IMR-90 (cell line): ENCODE measurements at regions not wholly inside any gene's neighbourhood (a gene's known extent, or its start where the extent isn't known, plus 50 kb on each side); places are given as distances from the start of the nearest gene placed in this dataset.

Experiments used
- ATAC-seq: fragments of 200-7000 bp; cut with Tn5 transposase; 2 replicates; pipeline ENCODE4 v1.9.1; 2020; ENCODE audit warnings: low read depth, mild to moderate bottlenecking, moderate library complexity
- BruUV-seq: library from RNA; stranded (reverse); fragments of 400-500 nt; replicated peaks from 2 replicates; lab custom pipeline; 2021; lab: Mats Ljungman, UMichigan
- CTCF ChIA-PET: fragments of 300-600 bp; formaldehyde crosslinking; extraction: SDS; loops from one replicate; lab custom pipeline; 2021; ENCODE audit warnings: antibody characterized with exemption; lab: Yijun Ruan, JAX
- POLR2A ChIA-PET: fragments of 300-600 bp; sonication (Branson Sonifier 250); formaldehyde crosslinking; loops from one replicate; lab custom pipeline; 2022; ENCODE audit warnings: antibody characterized with exemption; ENCODE audit not compliant: unreplicated experiment; lab: Charles Lee
- DNase-seq: peaks from one replicate; pipeline ENCODE4 v3.0.0; 2013
- H2AFZ ChIP-seq: replicated peaks from 2 replicates; pipeline ENCODE3; 2013; ENCODE audit warnings: low read length, mild to moderate bottlenecking; ENCODE audit not compliant: poor library complexity
- H2AK5ac ChIP-seq: 2 replicates; pipeline ENCODE4 v1.6.1; 2013; ENCODE audit warnings: low read depth, low read length, inconsistent platforms
- H2AK9ac ChIP-seq: replicated peaks from 2 replicates; pipeline ENCODE3; 2013; ENCODE audit warnings: mild to moderate bottlenecking, low read depth, low read length, moderate library complexity; ENCODE audit not compliant: poor library complexity
- H2BK120ac ChIP-seq: 2 replicates; pipeline ENCODE4 v1.6.1; 2013; ENCODE audit warnings: low read depth, low read length, inconsistent platforms
- H2BK15ac ChIP-seq: 3 replicates; pipeline ENCODE4 v1.6.1; 2013; ENCODE audit warnings: low read depth, low read length, inconsistent platforms
- H2BK20ac ChIP-seq: 2 replicates; pipeline ENCODE4 v1.6.1; 2013; ENCODE audit warnings: low read depth, mild to moderate bottlenecking, inconsistent platforms, low read length, moderate library complexity
- H2BK5ac ChIP-seq: 2 replicates; pipeline ENCODE4 v1.6.1; 2013; ENCODE audit warnings: mild to moderate bottlenecking, low read depth, low read length, inconsistent platforms; ENCODE audit not compliant: poor library complexity, severe bottlenecking
- H3K14ac ChIP-seq: replicated peaks from 2 replicates; pipeline ENCODE4 v1.6.1; 2013; ENCODE audit warnings: low read depth, low read length, inconsistent platforms
- H3K18ac ChIP-seq: 2 replicates; pipeline ENCODE4 v1.6.1; 2013; ENCODE audit warnings: low read depth, low read length, control low read depth
- H3K23ac ChIP-seq: 2 replicates; pipeline ENCODE4 v1.6.1; 2013; ENCODE audit warnings: low read depth, low read length, inconsistent platforms
- H3K27ac ChIP-seq: 2 replicates; pipeline ENCODE4 v1.5.1; 2013; ENCODE audit warnings: mild to moderate bottlenecking, control low read depth, low read length; ENCODE audit not compliant: insufficient read depth
- H3K27me3 ChIP-seq: 2 replicates; pipeline ENCODE4 v1.6.1; 2013; ENCODE audit warnings: low read length; ENCODE audit not compliant: control insufficient read depth, insufficient read depth
- H3K36me3 ChIP-seq: 2 replicates; pipeline ENCODE4 v1.6.1; 2013; ENCODE audit warnings: low read length, mixed read lengths; ENCODE audit not compliant: control insufficient read depth, insufficient read depth
- H3K4ac ChIP-seq: 2 replicates; pipeline ENCODE4 v1.6.1; 2013; ENCODE audit warnings: low read depth, low read length, inconsistent platforms
- H3K4me1 ChIP-seq: 2 replicates; pipeline ENCODE4 v1.6.1; 2013; ENCODE audit warnings: low read length, mixed read lengths; ENCODE audit not compliant: control insufficient read depth, insufficient read depth
- H3K4me2 ChIP-seq: 2 replicates; pipeline ENCODE4 v1.6.1; 2013; ENCODE audit warnings: low read depth, mild to moderate bottlenecking, control low read depth, low read length, moderate library complexity
- H3K4me3 ChIP-seq: 2 replicates; pipeline ENCODE4 v1.5.1; 2013; ENCODE audit warnings: low read depth, mild to moderate bottlenecking, control low read depth, low read length, moderate library complexity; ENCODE audit not compliant: insufficient read depth
- H3K56ac ChIP-seq: 2 replicates; pipeline ENCODE4 v1.6.1; 2013; ENCODE audit warnings: low read length, inconsistent platforms; ENCODE audit not compliant: insufficient read depth; ENCODE audit errors: extremely low read depth
- H3K79me1 ChIP-seq, 2 experiments: 2 replicates each; pipeline ENCODE4 v1.6.1; 2013; ENCODE audit warnings: low read length in 2 of 2, inconsistent platforms in 1 of 2, low read depth in 1 of 2
- H3K9ac ChIP-seq: 2 replicates; pipeline ENCODE4 v1.6.1; 2013; ENCODE audit warnings: low read depth, low read length, control low read depth
- H3K9me1 ChIP-seq: 2 replicates; pipeline ENCODE4 v1.6.1; 2013; ENCODE audit warnings: low read length, inconsistent platforms; ENCODE audit not compliant: insufficient read depth
- H3K9me3 ChIP-seq: 2 replicates; pipeline ENCODE4 v1.6.1; 2013; ENCODE audit warnings: low read length; ENCODE audit not compliant: control insufficient read depth, insufficient read depth
- H4K20me1 ChIP-seq: 2 replicates; pipeline ENCODE4 v1.6.1; 2013; ENCODE audit warnings: low read length, inconsistent platforms; ENCODE audit not compliant: insufficient read depth
- H4K5ac ChIP-seq: 2 replicates; pipeline ENCODE4 v1.6.1; 2013; ENCODE audit warnings: mild to moderate bottlenecking, low read depth, low read length, control low read depth
- H4K8ac ChIP-seq, 2 experiments: 2 replicates each; pipeline ENCODE4 v1.6.1; 2013; ENCODE audit warnings: low read depth in 2 of 2, low read length in 2 of 2, control low read depth in 1 of 2, inconsistent platforms in 1 of 2
- H4K91ac ChIP-seq: 2 replicates; pipeline ENCODE4 v1.6.1; 2013; ENCODE audit warnings: low read depth, low read length, inconsistent platforms; ENCODE audit not compliant: insufficient read depth
- BHLHE40 ChIP-seq: fragments of 150-350 bp; IDR thresholded peaks from 2 replicates; pipeline ENCODE4 v1.6.1; 2016; ENCODE audit warnings: mild to moderate bottlenecking, low read depth, low read length
- CEBPB ChIP-seq: IDR thresholded peaks from 2 replicates; pipeline ENCODE4 v1.6.1; 2012; ENCODE audit warnings: low read depth, low read length, improper control_type of control experiment
- CHD1 ChIP-seq: IDR thresholded peaks from 2 replicates; pipeline ENCODE4 v1.6.1; 2012; ENCODE audit warnings: low read depth, low read length, improper control_type of control experiment
- CTCF ChIP-seq: conservative IDR thresholded peaks from 2 replicates; pipeline ENCODE4 v1.5.1; 2012; ENCODE audit warnings: mild to moderate bottlenecking, low read depth, low read length, improper control_type of control experiment
- ELK1 ChIP-seq: fragments of 150-350 bp; IDR thresholded peaks from 2 replicates; pipeline ENCODE4 v1.6.1; 2016; ENCODE audit warnings: low read depth, mild to moderate bottlenecking, low read length, moderate library complexity, borderline replicate concordance
- FOS ChIP-seq: fragments of 150-350 bp; IDR thresholded peaks from 2 replicates; pipeline ENCODE4 v1.6.1; 2016; ENCODE audit warnings: low read depth, low read length
- MAFK ChIP-seq: IDR thresholded peaks from 2 replicates; pipeline ENCODE4 v1.6.1; 2012; ENCODE audit warnings: low read depth, low read length, improper control_type of control experiment
- MAZ ChIP-seq: IDR thresholded peaks from 2 replicates; pipeline ENCODE4 v1.6.1; 2012; ENCODE audit warnings: low read depth, mild to moderate bottlenecking, low read length, improper control_type of control experiment, moderate library complexity, borderline replicate concordance
- MXI1 ChIP-seq: IDR thresholded peaks from 2 replicates; pipeline ENCODE4 v1.6.1; 2012; ENCODE audit warnings: low read depth, mild to moderate bottlenecking, low read length, moderate library complexity, borderline replicate concordance
- NFE2L2 ChIP-seq: fragments of 150-350 bp; IDR thresholded peaks from 2 replicates; pipeline ENCODE4 v1.6.1; 2016; ENCODE audit warnings: low read depth, mild to moderate bottlenecking, low read length
- POLR2A ChIP-seq: IDR thresholded peaks from 2 replicates; pipeline ENCODE4 v1.6.1; 2012; ENCODE audit warnings: mild to moderate bottlenecking, low read depth, low read length
- RAD21 ChIP-seq: IDR thresholded peaks from 2 replicates; pipeline ENCODE4 v1.6.1; 2012; ENCODE audit warnings: low read length, improper control_type of control experiment
- RCOR1 ChIP-seq: IDR thresholded peaks from 2 replicates; pipeline ENCODE4 v1.6.1; 2012; ENCODE audit warnings: mild to moderate bottlenecking, low read length, improper control_type of control experiment; ENCODE audit not compliant: insufficient replicate concordance
- RFX5 ChIP-seq: IDR thresholded peaks from 2 replicates; pipeline ENCODE4 v1.8.0; 2012; ENCODE audit warnings: low read depth, mild to moderate bottlenecking, low read length, moderate library complexity
- SMC3 ChIP-seq: fragments of 150-350 bp; IDR thresholded peaks from 2 replicates; pipeline ENCODE4 v1.6.1; 2016; ENCODE audit warnings: low read depth, mild to moderate bottlenecking, antibody characterized with exemption, low read length, moderate library complexity
- USF2 ChIP-seq: fragments of 150-350 bp; IDR thresholded peaks from 2 replicates; pipeline ENCODE4 v1.6.1; 2017; ENCODE audit warnings: mild to moderate bottlenecking, antibody characterized with exemption, low read length, low read depth
- WGBS, 2 experiments: methylation state at CpG; one replicate each; pipeline versions ENCODE4 v1.1.5 to v1.1.7; 2013; ENCODE audit warnings: missing lambda C conversion rate in 2 of 2; ENCODE audit not compliant: insufficient read length in 1 of 2; ENCODE audit errors: extremely low coverage in 2 of 2; 5-methylcytosine and 5-hydroxymethylcytosine counted together
- dilution Hi-C: fragments of 300-500 bp; cut with HindIII; formaldehyde crosslinking; loops from one replicate; pipeline ENCODE4 v1.14.3; 2018; ENCODE audit warnings: low sequenced_read_pairs; ENCODE audit not compliant: unreplicated experiment
- in situ Hi-C: fragments of 300-500 bp; cut with MboI; formaldehyde crosslinking; loops from 3 replicates; pipeline ENCODE4 v1.14.3; 2019; ENCODE audit warnings: low sequenced_read_pairs, inconsistent platforms, mixed read lengths
- intact Hi-C: fragments of 100-400 bp; cut with micrococcal nuclease; formaldehyde crosslinking; loops from 2 replicates; pipeline ENCODE4 v1.10.0; 2022

- Histone ChIP-seq H3K9ac (no peak overlapping the region), H3K23ac (no peak overlapping the region), H2AK9ac (no peak overlapping the region), H3K9me1 (no peaks in the 10 kb centered on the region), H3K14ac (no peak overlapping the region), H2BK15ac (no peak overlapping the region), H3K4me1 (no peaks in the 10 kb centered on the region), H3K79me1 (no peaks in the 10 kb centered on the region), H2BK5ac (no peak overlapping the region), H3K27me3 (peaks cover 24% of the 10 kb centered on the region), H3K4ac (no peak overlapping the region), H4K91ac (no peak overlapping the region), H2AFZ (no peak overlapping the region), H3K36me3 (no peaks in the 10 kb centered on the region), H2AK5ac (no peak overlapping the region), H3K56ac (no peak overlapping the region), H4K20me1 (no peaks in the 10 kb centered on the region), H3K27ac (no peak overlapping the region), H3K4me3 (no peak overlapping the region), H2BK20ac (no peak overlapping the region), H2BK120ac (no peak overlapping the region), H3K18ac (no peak overlapping the region), H4K8ac (no peak overlapping the region), H3K9me3 (no peaks in the 10 kb centered on the region), H4K5ac (no peak overlapping the region), H3K4me2 (no peak overlapping the region)
- CTCF ChIA-PET = no interaction called here
- ATAC-seq (no peak), DNase-seq (no peak)
- BruUV-seq = no TSS peak
- in situ Hi-C loops = no loop called here
- intact Hi-C loops = no loop called here
- POLR2A ChIA-PET = no interaction called here
- dilution Hi-C loops = no loop called here
- TF ChIP-seq RAD21 = no peak
- TF ChIP-seq POLR2A = no peak
- no peak for TF ChIP-seq SMC3
- TF ChIP-seq CEBPB = no peak
- TF ChIP-seq MAFK = no peak
- TF ChIP-seq CHD1 = no peak
- no peak for TF ChIP-seq FOS
- no peak for TF ChIP-seq MAZ
- no peak for TF ChIP-seq RFX5
- no peak for TF ChIP-seq MXI1
- no peak for TF ChIP-seq USF2
- TF ChIP-seq CTCF = no peak
- TF ChIP-seq BHLHE40 = no peak
- no peak for TF ChIP-seq ELK1
- no peak for TF ChIP-seq RCOR1
- no peak for TF ChIP-seq NFE2L2
- no CpG with 5 or more reads among the region's 5 CpGs for WGBS, 2 experiments
Observed at GRCh38 chr3:66163222-66163621, 57.6 kb upstream of the SLC25A26 start.
